ENCODE measurements at regions not wholly inside any gene's neighbourhood (a gene's known extent, or its start where the extent isn't known, plus 50 kb on each side); places are given as distances from the start of the nearest gene placed in this dataset.

- TF ChIP-seq CTCF (IDR thresholded peaks at IDR 0.05; ENCODE audit: low read length, missing control alignments), result no peak
- peak; percentile 96 for DNase-seq (ENCODE audit: low read depth)
- H3K4me3 ChIP-seq (replicated peaks; ENCODE audit: low read depth, low read length), result no peak overlapping the region
These were observed 144.3 kb upstream of the PELI1 start for GRCh38 chr2:64288321-64289193.

GRCh38 chr2:64289251-64289650 lies 145.0 kb upstream of the PELI1 start:
- TF ChIP-seq CTCF (IDR thresholded peaks at IDR 0.05; ENCODE audit: low read length, missing control alignments), result no peak
- H3K4me3 ChIP-seq (replicated peaks; ENCODE audit: low read depth, low read length), result no peak overlapping the region
- no peak for DNase-seq (ENCODE audit: low read depth)

- no peak overlapping the region for H3K4me3 ChIP-seq (replicated peaks; ENCODE audit: low read depth, low read length)
- TF ChIP-seq CTCF (IDR thresholded peaks at IDR 0.05; ENCODE audit: low read length, missing control alignments), result no peak
- DNase-seq (ENCODE audit: low read depth), result no peak
These were observed 145.5 kb upstream of the PELI1 start for GRCh38 chr2:64289737-64290136.

- DNase-seq (ENCODE audit: low read depth), result peak; percentile 94
- no peak overlapping the region for H3K4me3 ChIP-seq (replicated peaks; ENCODE audit: low read depth, low read length)
- no peak for TF ChIP-seq CTCF (IDR thresholded peaks at IDR 0.05; ENCODE audit: low read length, missing control alignments)
These were observed 147.0 kb upstream of the PELI1 start for GRCh38 chr2:64291181-64291580.

GRCh38 chr2:64295326-64296139 lies 151.3 kb upstream of the PELI1 start:
- TF ChIP-seq CTCF (IDR thresholded peaks at IDR 0.05; ENCODE audit: low read length, missing control alignments), result no peak
- no peak for DNase-seq (ENCODE audit: low read depth)
- H3K4me3 ChIP-seq (replicated peaks; ENCODE audit: low read depth, low read length), result no peak overlapping the region

DNA sequence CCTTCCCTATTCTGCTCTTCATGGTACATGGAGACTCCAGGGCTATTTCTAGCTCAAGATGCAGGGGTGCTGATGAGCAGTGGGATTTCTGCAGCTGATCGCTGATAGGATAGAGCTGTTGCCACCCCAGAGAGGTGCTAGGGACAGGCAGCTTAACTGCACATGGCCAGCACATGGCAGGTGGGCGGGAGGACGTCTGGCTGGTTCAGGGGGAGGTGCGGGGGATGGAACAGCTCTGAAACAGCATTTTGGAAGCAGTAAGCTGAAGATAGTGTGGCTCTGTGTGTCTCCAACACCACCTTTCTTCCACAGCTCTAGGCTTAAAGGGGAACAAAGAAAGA lies 151.9 kb upstream of the PELI1 start:
- no peak for DNase-seq (ENCODE audit: low read depth)
- TF ChIP-seq CTCF (IDR thresholded peaks at IDR 0.05; ENCODE audit: low read length, missing control alignments), result no peak

More for the DNA sequence above, 151.9 kb upstream of the PELI1 start:
- H3K4me3 ChIP-seq (replicated peaks; ENCODE audit: low read depth, low read length), result no peak overlapping the region

Data from fibroblast of pulmonary artery (primary cell).